Endometrium (tissue), 2 donors: ENCODE measurements at regions not wholly inside any gene's neighbourhood (a gene's known extent, or its start where the extent isn't known, plus 50 kb on each side); places are given as distances from the start of the nearest gene placed in this dataset.
"Not testable (repeated sequence)": the region's sequence is repeated elsewhere in the genome, so short reads cannot be mapped to it uniquely, and the experiment has no call there.

Source experiments
- FAIRE-seq: peaks from 2 replicates; lab custom pipeline; 2012; peaks lifted over from hg19 to GRCh38; lab: Jason Lieb, UNC
- donor health status: control.
- donor health status: control.

DNA sequence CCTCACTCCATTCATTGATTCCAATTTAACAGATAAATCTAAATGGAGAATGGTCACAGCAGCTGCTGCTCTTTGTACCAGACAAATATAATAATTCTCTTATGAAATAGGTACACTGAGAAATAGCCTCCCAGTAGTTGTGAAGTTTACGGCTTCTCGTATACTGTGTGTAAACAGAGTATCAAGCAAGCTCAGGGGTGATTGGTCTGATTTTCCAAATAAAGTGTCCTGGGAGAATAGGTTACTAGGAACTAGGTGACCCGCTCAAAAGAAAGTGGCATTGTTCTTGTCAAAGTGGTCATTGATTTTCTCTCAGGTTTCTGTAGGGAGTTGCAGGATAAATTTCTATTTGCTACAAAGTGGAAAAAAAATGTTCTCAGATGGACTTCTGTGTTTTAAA is 838.2 kb downstream of the RAPGEF2 start:
- FAIRE-seq = no peak

DNA sequence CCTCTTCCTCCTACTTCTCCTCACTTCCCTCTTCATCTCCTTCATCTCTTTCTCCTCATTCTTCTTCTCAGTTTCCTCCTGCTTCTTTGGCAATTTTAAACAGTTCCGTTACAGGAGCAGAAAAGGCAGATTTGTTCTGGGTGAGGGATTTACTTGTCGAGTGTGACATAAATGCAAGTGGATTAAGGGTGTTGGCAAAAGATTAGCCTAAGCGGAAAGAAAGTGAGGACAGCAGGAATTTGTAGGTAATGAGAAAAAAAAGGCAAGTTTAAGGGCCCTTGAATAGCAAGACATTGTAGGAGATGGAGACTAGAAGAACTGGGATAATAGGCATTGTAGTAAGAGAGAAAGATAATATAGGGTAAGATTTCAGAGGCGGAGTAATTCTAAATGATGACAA is 841.6 kb downstream of the RAPGEF2 start:
- FAIRE-seq = no peak

DNA sequence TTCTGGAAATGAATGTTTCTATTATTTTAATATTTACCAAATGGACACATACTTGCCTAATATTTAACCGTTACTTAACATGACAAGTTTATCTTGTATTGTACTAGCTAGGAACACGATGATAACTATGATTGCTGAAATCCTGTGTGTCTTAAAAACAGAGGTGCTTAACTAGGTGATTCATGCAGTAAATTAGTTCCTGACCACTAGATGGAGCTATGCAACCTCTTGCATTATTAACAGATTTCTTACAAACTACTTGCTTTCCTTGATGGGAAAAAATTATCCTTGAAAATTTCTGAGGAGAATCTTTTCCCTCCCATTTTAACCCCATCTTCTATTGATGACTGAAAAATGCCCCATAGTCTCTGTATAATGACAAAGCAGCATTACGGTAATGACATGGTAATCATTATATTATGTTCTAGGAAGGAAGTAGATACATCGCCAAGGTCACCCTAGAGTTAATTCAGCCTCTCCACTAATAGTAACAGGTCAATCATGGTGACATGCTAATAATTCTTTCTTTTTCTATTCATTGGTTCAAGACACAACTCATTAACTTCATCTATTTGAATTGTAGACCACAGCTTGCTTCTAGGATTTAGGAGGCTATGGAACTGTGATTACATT is 844.2 kb downstream of the RAPGEF2 start:
- FAIRE-seq = peak; percentile 69

DNA sequence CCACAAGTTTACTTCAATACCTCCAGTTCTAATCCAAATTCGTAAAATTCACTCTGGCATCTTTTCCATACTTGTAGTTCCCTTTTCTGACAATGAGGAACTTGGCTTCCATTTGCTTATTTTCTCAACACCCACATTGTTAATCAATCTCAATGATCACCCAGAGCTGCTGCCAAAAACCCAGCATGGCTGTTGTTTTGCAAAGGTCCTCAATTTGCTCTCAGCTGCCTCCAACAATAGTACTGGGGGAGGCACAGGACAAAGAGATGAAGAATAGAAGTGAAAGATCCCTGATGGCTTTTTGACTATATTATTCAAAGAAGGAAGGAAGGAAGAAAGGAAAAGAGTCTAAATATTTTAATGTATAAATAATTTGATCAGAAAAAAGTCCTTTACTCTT is 847.8 kb downstream of the RAPGEF2 start:
- FAIRE-seq = no peak

DNA sequence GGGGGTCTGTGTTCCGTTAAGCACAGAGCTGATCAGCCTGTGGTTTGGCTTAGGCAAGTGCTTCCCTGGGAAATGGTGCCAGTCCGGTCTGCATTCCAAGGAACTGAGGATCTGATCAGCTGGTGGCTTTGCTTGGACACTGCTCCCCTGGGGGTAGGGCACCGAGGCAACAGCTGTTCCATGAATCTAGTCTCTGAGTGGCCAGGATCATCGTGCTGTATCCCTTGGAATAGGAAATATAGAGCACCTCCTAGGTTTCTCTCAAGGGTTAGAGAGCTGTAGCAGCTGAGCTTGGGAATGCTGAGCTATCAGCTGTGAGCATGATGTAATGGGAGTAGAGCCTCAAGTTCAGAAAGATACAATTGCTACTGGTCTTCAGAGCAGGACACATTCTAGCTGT is 863.9 kb downstream of the RAPGEF2 start:
- no peak for FAIRE-seq

DNA sequence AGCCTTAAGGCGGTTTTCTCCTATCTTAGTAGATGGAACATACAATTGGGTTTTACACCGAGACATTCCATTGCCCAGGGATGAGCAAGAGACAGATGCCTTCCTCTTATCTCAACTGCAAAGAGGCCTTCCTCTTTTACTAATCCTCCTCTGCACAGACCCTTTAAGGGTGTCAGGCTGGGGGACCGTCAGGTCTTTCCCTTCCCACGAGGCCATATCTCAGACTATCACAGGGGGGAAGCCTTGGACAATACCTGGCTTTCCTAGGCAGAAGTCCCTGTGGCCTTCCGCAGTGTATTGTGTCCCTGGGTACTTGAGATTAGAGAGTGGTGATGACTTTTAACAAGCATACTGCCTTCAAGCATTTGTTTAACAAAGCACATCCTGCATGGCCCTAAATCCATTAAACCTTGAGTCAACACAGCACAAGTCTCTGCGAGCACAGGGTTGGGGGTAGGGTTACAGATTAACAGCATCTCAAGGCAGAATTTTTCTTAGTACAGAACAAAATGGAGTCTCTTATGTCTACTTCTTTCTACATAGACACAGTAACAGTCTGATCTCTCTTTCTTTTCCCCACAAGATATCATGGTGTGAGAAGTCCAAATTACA is 874.1 kb downstream of the RAPGEF2 start:
- FAIRE-seq = not testable (repeated sequence)

DNA sequence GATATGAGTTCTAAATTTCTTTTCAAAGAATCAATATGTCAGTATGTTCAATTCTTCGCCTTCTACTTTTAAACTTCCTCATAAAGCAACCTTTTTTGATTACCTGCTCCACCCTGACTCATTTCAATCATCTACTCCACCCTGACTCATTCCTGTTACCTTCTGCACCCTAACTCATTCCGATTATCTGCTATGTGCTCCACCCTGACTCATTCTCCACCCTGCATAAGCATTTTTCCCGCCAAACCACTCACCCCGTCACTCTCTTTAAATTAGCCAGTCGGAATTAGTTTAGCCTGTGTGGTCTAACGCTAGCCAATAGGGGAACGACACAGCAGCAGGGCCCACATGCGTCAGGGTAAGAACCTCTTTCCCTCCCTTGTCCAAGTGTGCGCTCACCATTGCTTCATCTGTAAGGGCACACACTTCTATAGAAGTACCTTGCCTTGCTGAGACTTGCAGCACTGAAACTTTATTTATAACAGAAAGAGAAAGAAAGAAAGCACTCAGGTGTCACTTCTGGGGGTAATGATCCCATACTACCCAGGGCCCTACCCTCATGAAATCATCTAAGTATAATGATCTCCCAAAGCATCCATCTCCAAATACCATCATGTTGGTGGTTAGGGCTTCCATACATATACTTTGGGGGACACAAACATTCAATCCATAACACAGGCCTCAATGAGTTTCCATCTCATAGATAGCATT is 875.2 kb downstream of the RAPGEF2 start:
- no peak for FAIRE-seq

DNA sequence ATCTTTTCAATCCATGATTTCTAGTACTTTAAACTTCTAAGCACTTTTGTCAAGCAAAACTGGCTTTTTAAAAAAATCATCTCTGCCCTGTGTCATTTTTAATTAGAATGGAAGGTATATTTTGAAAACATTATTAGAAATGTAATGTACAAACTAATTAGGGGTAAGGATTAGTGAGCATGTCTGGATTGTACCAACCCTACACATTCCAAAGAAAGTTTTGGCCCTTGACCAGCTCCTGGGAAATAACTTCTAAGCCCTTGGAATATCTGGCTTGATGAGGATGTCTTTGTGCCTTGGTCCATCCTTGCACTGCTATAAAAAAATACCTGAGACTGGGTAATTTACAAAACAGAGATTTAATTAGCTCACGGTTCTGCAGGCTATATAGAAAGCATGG is 876.5 kb downstream of the RAPGEF2 start:
- no peak for FAIRE-seq

DNA sequence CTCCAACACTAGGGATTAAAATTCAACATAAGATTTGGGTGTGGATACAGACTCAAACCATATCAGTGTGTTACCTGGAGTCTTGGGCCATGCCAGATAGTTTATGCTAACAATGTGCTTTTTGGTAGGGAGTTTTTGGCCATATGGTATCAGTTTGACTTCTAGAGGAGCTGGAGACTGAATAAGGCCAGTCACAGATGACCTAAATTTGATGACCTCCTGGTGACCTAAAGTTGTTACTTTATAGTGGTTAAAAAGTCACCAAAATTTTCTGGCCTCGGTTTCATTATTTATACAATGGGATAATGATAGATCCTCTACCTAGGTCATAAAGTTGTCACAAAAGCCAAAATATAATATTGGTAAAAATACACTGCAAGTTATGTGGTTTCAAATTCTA is 877.1 kb downstream of the RAPGEF2 start:
- FAIRE-seq = no peak

DNA sequence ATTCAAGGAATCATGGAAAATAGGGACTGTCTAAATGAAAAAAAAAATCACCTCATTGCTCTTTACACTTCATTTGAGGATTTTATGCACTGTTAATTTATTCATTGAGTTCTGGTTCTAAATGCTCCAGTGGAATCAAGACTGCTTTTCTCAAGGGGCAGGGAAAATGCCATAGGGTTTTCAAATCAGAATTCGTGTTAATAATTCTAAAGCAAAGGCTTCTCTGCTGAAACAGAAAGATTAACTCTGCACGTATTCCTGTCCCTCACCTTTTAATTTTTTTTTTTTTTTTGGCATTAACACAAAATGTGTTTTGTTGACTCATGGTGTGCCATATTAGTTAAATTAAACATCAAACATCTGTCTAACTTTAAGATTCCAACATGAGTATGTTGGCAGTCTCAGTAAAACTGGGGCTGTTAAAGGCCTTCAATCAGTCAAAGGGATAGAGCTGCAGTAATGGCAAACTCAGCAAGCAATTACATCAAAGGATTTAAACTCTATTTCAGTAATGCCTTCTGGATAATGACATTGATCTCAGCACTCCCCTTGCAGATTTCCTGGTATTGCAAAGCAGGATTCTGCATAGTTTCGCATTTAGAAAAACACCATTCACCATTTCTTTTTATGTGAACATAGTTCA is 878.1 kb downstream of the RAPGEF2 start:
- no peak for FAIRE-seq

DNA sequence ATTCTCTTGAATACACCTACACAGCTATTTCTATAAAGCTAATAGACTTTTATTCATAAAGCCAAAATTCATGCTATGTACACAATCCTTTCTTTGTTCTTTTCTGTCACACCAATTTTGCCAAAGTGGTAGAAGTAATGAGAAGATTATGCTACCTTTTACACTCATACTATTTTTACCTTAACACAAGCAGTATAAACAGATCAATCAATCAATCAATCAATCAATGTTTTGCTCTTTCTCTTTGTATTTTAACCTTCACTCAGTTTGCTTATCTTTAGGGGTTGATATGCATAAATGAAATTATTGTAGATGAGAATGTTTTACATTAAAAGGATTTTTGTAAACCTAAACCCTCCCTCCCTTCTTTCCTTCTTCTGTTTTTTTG is 878.6 kb downstream of the RAPGEF2 start:
- no peak for FAIRE-seq

DNA sequence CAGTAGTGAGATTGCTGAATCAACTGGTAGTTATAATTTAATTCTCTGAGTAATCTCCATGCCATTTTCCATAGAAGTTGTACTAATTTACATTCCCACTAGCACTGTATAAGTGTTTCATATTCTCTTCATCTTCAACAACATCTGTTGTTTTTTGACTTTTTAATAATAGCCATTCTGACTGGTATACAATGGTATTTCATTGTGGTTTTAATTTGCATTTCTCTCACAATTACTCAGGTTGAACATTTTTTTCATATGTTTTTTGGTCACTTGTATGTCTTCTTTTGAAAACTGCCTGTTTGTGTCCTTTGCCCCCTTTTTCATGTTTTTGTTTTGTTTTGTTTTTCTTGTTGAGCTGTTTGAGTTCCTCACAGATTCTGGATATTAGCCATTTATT is 880.2 kb downstream of the RAPGEF2 start:
- FAIRE-seq = no peak

DNA sequence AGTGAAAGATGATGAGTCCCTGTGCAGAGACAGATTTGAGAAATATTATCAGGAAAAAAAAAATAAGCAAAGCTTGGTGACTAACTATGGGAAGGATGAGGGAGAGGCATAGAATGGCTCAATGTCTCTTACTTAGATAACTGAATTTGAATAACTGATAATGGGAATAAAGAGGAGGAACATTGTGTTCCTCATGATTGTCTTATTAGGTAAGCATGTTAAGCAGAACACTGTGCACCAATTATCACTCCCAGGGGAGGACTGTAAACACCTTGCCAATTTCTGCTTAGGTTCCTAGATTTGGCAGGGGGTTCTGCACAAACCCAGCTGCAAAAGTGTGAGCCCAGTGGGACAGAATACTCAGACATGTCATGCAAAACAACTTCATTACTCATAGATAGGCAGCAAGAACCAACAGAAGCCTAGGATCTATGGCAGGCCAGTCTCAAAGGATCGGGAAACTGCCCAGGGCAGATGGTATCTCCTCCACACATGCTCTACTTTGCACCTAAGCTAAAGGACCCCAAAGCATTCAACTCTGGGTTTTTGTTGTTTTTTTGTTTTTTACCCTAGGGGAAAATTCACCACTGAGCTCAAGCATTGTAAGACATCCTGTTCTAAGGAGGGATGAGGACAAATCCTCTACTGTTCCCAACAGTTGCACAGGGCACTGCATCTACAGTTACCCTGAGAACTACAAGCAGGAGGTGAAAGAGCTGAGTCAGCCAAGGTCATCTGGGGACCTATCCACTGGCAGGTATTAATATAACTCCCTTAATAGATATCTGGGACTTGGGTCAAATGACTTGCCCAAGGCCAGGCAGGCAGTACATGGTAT is 907.0 kb downstream of the RAPGEF2 start:
- FAIRE-seq = no peak

DNA sequence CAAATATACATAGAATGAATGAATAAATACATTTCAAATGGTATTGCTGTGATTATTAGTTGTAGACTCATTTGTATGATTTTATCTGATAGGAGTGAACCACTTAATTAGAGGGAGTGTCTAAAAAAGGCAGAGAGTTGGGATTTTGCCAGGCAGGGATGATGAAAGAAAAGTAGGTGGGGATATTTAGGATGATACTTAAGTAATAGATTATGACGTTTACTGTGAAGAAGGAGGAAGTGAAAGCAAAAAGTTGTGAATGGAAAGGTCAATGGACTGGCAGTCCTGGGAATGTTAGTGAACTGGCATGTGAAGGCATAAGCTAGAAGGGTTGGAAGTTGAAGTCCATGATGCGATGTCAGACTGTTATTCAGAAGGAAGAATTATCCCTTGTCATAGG is 917.1 kb downstream of the RAPGEF2 start:
- no peak for FAIRE-seq

DNA sequence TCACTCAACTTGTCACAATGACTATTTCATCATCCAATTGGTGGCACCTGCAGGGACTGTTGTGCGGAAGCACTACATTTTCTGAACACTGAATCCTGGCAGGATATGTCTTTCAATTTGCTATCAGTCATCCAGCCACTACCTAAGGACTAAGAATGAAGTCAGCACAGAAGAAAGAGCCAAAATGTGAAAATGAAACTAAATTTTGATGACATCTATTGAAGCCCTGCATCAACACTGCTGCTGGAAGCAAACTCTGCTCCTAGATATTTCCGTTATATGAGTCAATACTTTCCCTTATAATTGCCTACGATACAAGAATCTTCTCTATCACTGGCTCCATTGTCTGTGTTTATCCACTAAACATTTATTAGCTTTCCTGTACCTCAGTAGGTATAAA is 917.9 kb downstream of the RAPGEF2 start:
- FAIRE-seq = no peak

DNA sequence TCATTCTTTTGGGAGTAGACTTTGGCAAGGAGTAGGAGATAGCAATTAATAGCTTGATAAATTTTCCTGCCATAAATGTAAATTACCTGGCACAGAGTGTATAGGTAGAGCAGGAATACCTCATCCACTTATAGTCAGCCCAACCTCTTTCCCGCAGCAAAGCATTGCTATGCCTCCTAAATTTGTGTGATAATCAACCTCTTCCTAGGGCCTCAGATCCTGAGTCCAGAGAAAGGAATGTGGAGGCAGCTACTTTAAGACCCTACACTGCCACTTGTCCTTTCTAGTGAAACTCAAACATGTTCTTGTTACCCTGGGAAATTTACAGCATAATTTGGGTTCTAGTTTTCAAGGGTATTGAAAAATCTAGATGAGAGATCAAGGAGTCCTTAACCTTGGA is 919.0 kb downstream of the RAPGEF2 start:
- no peak for FAIRE-seq

DNA sequence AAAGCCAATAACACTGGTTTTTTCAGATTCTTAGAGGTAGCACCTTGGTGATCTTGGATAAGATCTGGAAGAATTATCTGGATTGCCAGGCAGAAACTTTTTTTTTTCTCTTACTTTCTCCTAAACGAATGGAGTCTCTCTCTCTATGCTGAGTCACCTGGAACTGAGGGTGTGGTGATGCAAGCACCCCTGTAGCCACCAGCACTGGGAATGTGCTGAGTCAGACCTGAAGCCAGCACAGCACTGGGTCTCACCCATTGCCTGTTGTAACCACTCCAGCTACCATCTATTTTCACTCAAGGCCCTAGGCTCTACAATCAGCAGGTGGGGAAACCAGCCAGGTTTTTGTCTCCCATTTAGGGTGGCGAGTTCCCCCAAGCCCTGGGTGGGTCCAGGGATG is 923.8 kb downstream of the RAPGEF2 start:
- FAIRE-seq = no peak

DNA sequence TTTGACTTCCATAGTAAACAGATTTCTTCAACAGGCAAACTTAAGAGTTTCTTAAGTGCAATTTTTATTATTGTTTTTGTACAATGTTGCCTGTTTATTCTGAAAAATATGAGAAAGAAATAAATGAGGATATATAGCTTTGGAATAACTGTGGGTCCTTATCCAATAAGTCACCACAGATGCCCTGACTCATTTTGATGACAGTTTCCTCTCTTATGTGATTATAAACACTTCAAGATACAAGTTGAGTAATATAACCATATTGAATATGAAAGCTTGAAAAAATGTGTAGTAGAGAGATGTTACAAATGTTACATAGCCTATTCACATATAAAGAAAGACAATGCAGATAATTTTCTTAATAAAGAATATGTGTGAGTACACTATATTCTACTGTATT is 931.6 kb downstream of the RAPGEF2 start:
- FAIRE-seq = peak; percentile 8

DNA sequence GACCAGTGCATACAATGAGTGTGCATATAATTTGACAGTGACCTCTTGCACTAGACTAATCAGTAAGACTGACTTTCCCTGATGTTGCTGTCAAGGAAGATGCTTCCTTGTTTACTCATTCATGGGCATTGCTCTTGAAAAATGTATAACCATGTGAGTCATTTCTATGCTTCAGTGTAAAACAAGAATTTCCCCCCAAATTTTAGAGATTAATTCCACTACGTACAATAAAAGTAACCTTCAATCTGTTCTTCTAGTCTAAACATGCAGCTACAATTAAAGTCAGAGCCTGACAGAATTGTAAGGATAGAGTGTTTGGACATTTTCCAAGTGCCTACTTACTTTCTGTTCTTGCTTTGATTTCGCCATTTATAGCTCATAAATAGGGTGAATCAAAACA is 935.7 kb downstream of the RAPGEF2 start:
- FAIRE-seq = no peak

DNA sequence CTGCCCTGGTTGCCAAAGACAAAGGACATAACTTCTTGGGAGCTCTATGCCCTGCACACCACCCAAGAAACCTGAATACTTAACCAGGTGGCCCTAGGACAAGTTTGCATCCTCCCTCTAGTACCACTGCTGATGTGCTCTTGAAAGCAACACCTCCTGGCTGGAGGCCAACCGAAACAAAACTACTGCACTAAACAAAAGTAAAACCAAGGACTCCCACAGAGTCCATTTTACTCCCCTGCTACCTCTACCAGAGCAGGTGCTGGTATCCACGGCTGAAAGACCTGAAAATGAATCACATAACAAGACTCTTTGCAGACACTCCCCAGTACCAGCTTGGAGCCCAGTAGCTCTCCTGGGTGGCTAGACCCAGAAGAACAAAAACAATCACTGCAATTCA is 941.8 kb downstream of the RAPGEF2 start:
- no peak for FAIRE-seq

DNA sequence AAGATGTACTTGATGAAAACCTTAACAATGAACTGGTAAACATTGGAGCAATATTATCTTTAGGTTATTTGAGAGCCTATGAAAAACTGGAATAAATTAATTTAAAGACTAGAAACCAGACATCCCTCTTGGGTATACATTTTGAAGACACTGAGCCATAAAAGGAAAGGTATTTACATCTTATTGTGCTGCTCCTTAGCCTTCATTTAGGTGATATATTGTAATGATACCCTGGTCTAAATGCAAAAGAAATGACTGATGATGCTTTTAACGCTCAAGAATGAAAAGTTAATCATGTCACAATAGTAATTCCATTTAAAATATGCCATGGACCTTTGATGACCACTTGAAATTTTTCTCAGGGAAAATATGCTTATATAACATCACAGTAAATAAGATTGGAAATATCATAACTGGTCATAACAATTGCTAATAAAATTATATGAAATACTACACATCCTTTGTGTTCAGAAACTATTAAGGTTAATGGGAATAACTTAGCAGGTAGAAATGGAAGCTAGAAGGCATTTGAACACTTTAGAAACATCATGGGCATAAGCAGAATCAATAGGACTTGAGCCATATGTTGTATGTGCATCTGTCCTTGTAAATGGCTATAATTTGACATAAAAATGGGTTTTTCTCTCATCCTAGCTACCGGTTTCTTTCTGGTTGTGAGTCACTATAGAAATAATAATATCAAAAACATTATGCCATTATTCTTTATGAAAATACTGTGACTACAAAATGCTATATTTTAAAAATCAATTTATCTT is 979.7 kb downstream of the RAPGEF2 start:
- FAIRE-seq = no peak

DNA sequence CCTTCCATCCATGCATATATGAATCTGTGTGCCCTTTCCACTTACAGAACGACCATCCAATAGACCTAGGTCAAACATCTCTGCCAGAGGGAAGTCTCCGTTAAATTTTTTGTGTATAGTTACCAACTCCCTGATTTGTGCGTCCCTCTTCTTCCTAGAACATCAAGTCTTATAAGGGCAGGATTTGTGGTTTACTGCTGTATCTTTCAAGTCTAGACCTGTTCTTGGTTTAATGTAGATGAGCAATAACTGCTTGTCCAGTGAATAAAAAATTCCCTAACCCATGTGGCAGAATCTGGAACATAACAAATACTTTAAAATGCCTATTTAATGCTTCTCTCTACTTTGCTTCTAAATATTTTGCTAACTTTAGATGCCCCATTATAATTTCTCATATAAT is 988.8 kb downstream of the RAPGEF2 start:
- FAIRE-seq = no peak
